ENCODE measurements at regions not wholly inside any gene's neighbourhood (a gene's known extent, or its start where the extent isn't known, plus 50 kb on each side); places are given as distances from the start of the nearest gene placed in this dataset.

- TF ChIP-seq CTCF (IDR thresholded peaks at IDR 0.05): no peak
- TF ChIP-seq ZFX (IDR thresholded peaks at IDR 0.05; ENCODE audit: borderline replicate concordance): no peak
Observed at GRCh38 chr2:83042053-83042452, 1417.0 kb downstream of the SUCLG1 start.

Data from 22Rv1 (cell line).